ENCODE measurements at regions not wholly inside any gene's neighbourhood (a gene's known extent, or its start where the extent isn't known, plus 50 kb on each side); places are given as distances from the start of the nearest gene placed in this dataset.
"Not testable (repeated sequence)": the region's sequence is repeated elsewhere in the genome, so short reads cannot be mapped to it uniquely, and the experiment has no call there.

DNA sequence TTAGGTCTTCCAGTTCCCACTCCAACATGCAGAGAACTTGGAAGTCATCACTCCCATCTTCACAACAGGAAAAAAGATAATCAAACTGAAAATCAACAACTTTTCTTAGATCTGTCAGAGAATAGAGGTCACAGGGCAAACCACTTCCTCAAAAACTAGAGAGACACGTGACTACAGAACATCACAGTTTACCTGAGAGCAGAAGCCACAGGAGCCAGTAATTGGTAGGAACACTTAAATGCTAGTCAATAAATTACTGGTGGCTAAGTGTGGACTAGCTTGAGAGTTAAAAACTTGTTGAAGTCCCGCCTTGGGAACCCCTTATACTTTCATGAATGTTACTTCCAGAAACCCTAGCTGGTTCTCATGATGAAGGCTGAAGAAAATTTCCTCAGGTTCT is 81.1 kb downstream of the THSD1 start:
- DNase-seq = not testable (repeated sequence)

DNA sequence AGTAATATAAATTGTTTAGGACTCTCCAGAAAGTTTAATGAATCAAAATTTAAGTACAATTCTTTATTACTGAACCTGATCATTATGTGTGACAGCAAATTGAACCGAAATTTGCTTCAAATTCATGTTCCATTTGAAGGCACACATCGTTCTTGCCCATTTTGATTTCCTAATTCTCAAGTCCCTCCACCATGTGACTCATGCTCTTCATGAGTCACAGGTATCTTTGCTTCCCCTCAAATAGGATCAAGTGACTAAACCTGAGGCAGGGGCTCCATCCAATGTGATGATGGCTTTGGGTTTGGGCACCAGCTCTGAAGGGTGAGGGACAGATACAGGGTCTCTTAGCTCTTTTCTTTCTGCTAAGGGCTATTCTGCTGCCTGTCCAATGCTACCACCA is 86.1 kb downstream of the THSD1 start:
- DNase-seq = no peak

DNA sequence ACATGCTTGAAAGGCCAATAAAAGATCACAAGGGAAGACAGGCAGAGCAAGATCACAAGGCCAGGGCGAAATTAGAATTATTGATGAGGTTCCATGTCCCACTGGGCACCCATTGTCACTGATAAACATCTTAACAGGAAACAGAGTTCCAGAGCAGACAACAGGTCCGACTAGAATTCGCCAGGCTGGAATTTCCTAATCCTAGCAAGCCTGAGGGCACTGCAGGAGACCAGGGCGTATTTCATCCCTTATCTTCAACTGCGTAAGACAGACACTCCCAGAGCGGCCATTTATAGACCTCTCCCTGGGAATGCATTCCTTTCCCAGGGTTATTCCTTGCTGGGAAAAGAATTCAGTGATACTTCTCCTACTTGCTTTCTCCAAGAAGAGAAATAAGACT is 96.1 kb downstream of the THSD1 start:
- not testable (repeated sequence) for DNase-seq

DNA sequence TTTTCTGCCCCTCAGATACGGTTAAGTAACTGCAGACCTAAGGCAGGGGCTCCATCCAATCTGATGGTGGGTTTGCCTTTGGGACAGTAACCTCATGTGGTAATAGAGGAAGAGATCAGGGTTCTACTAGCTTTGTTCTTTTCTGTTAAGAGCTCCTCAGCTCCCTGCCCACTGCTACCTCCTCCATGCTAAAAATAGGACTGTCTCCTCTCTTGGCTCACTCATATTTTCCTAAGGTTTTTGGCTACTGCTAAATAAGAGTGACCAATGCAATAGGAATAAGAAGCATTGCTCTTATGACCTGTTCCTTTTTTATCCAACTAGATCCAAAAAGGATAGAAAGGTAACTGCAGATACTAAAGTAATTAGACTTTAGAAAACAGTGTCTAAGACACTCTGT is 99.6 kb downstream of the THSD1 start:
- not testable (repeated sequence) for DNase-seq

DNA sequence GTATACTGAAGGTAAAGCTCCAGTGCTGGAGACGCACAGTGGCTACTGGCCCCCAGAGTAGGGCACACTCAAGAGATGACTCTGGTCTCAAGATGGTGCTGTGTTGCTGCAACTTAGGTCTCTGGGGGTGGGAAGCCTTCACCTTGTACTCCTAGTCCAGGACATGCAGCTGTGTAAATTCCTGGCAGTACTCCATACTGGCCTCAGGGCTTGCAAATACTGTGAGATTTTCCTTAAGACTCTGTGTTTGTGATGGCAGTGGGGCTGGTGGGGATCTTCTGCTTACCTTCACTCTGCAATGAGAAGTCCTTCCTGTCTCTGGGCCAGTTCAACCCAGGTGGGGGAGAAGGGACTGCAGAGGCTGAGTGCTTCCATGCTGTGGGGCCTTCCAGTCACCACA is 102.9 kb downstream of the THSD1 start:
- not testable (repeated sequence) for DNase-seq

DNA sequence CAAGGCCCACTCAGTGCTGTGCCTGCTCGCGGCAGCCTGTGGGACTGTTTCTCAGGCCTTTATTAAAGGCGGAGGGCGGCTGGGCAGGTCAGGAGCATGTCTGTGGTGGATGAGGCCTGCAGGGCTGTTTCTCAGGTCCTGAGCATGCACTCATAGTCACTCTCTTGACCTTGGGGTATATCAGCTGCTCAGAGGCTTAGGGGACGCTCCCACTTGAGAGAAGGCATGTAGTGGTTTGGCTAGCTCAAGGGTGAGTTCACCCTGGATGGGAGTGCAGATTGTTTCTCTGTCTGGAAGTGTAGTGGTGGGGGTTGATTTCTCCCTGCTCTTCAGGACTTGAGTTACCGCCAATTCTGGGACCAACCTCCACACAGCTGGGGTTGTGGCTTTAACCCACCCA is 103.3 kb downstream of the THSD1 start:
- not testable (repeated sequence) for DNase-seq

DNA sequence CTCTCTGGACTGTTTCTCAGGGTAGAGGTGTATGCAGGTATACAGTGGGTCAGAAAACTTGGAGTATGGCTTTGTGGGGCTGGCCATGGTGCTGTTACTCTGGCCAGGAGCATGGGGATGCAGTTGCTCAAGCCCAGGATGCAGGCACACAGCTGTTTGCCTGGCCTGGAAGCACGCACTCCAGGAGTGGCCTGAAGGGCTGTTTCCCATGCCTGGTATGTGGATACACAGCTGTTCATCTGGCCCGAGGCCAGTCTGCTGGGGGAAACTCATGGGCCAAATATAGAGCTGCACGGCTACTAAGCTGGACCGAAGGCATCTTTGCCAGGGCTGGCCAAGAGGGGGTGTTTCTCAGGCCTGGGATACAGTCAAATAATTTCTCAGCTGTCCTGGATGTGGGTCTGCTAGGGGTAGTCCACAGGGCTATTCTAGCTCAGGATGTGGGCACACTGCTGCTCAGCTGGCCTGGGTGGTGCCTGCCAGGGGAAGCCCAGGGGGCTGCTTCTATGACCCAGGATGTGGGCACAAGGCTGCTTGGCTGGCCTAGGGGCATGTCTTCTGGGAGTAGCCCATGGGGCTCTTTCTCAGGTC is 104.1 kb downstream of the THSD1 start:
- not testable (repeated sequence) for DNase-seq

DNA sequence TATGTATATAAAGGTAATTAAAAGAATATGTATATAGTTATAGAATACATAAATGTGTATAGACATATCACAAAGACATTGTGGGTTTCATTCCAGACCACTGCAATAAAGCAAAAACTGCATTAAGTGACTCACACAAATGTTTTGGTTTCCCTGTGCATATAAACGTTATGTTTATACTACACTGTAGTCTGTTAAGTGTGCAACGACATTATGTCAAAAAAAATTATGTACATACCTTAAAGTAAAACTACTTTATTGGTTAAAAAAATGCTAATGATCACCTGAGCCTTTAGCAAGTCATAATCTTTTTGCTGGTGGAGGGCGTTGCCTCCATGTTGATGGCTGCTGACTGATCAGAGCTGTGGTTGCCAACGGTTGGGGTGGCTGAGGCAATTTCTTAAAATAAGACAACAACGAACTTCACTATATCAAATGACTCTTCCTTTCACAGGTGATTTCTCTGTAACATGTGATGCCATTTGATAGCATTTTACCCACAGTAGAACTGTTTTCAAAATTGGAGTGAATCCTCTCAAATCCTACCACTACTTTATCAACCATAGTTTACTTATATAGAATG is 107.8 kb downstream of the THSD1 start:
- not testable (repeated sequence) for DNase-seq

DNA sequence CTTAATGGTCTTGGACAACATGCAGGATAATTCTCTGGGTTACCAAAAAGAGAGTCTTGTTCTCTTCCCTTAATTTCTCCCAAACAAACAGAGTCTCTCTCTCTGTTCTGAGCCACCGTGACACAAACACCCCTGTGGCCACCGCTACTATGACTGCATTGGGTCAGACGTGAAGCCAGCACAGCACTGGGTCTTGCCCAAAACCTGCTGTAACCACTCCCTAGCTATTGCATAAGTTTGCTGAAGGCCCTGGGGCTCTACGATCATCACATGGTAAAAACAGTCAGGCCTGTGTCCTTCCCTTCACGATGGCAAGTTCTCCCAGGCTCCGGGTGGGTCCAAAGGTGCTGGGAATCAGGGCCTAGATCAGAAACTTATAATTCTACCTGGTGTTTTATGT is 117.1 kb downstream of the THSD1 start:
- not testable (repeated sequence) for DNase-seq

DNA sequence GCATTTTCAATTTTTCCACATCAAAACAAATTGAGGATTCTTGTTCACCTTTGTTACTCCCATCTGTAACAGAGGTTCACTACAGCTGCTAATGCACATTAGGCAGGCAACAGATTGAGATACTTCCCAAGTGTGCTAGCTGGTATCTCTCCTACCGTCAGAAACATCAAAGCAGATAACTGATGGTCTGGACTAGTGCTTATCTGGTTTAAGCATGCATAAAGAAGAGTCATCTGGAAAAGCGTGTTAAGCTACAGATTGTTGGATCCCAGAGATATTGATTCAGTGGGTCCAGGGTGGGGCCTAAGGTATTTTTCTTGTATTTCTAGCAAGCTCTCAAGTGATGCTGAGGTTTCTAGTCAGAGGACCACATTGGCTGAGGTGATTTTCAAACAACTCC is 122.0 kb upstream of the NEK3 start:
- DNase-seq = not testable (repeated sequence)

DNA sequence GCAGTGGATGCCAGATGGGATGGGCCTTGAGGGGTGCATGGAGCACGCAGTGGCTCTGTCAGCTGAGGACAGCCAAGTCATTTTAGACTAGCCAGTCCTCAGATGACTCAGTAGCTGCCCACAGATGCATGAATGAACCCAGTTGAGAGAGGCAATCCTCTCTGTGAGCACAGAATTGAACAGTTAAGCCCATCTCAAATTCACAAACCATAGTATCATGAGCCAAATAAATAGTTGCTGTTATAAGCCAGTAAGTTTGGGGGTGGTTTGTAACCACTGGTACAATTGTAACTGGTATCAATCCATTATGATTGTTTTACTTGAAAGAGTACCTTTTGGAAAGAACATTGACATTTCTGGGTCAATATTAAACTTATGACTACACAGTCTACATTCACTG is 120.0 kb upstream of the NEK3 start:
- DNase-seq = not testable (repeated sequence)

DNA sequence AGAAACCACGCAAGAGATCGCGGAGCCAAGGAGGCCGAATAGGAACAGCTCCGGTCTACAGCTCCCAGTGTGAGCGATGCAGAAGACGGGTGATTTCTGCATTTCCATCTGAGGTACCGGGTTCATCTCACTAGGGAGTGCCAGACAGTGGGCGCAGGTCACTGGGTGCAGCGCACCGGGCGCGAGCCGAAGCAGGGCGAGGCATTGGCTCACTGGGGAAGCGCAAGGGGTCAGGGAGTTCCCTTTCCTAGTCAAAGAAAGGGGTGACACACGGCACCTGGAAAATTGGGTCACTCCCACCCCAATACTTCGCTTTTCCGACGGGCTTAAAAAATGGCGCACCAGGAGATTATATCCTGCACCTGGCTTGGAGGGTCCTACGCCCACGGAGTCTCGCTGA is 94.9 kb upstream of the NEK3 start:
- not testable (repeated sequence) for DNase-seq

DNA sequence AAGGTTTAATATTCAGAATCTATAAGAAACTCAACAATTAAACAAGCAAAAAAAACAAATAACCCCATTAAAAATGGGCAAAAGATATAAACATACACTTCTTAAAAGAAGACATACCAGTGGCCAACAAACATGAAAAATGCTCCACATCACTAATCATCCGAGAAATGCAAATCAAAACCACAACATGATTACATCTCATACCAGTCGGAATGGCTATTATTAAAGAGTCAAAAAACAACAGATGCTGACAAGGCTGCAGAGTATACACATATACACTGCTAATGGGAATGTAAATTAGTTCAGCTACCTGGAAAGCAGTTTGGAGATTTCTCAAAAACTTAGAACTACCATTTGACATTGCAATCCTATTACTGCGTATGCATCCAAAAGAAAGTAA is 81.4 kb upstream of the NEK3 start:
- not testable (repeated sequence) for DNase-seq

DNA sequence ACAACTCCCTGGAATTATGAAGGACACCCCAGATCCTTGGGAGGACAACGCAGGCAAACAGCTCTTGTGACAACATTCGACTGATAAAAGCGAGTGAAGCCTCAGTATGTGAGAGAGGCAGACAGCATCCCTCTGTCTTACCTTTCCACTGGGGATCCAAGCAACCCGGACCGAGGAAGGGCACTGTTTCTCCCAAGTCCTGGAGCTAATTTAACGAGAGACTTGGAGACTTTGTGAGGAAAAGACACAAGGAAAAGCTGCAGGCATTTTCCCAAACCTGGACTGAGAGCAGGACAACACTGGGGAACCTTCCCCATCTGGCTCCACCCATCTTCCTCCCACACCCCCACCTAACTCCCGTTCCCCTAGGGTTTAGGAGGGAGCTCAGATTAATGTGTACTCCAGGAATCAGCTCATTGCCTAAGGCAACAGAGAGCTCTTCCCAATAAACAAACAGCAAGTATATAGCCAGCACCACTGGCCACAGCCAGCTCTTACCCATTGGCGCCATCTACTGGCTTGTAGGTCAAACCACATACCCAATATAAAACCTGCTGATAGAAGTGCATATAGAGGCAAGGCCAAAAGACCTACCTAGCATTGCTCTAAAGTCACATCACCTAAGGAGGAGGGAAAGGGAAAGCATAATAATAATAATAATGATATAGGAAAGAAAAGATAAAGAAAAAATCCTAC is 76.7 kb upstream of the NEK3 start:
- DNase-seq = peak; percentile 54

DNA sequence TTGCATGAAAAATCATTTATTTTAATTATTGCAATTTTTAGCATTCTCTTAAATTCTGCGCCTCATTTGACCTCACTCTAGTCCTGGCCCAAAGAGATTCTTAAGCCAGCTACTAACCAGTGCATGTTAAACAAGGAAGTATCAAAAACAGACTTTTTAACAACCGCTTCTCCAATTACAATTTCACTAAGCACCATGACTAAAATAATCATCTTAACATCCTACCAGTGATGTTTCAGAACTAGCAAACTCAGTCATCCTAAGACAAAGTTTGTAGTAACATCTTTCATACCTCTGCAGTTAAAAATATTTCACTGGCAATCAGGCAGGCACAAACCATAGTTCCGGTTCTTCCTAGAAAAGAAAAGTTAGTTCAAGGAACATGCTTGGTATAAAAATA is 75.5 kb upstream of the NEK3 start:
- DNase-seq = not testable (repeated sequence)

DNA sequence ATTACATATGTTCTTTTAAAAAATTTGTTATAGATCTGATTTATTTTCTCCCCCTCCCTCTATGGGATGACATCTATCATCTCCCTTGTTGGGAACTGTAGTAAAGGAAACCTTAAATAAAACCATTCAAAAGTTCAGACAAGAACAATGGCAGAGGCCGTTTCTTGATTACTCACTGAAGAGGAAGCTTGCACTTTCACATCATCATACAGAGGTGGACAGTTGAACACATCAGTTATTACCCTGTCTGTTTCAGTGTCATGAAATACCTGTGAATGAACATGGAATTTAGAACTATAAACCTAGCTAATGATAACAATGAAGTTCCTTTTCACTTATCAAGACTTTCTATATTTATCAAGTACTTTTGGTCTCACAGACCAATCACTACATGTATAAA is 63.7 kb upstream of the NEK3 start:
- not testable (repeated sequence) for DNase-seq

DNA sequence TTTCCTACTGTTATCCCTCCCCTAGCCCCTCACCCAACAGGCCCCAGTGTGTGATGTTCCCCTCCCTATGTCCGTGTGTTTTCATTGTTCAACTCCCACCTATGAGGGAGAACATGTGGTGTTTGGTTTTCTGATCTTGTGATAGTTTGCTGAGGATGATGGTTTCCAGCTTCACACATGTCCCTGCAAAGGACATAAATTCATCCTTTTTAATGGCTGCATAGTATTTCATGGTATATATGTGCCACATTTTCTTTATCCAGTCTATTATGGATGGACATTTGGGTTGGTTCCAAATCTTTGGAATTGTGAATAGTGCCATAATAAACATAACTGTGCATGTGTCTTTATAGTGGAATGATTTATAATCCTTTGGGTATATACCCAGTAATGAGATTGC is 54.5 kb upstream of the NEK3 start:
- DNase-seq = not testable (repeated sequence)

DNA sequence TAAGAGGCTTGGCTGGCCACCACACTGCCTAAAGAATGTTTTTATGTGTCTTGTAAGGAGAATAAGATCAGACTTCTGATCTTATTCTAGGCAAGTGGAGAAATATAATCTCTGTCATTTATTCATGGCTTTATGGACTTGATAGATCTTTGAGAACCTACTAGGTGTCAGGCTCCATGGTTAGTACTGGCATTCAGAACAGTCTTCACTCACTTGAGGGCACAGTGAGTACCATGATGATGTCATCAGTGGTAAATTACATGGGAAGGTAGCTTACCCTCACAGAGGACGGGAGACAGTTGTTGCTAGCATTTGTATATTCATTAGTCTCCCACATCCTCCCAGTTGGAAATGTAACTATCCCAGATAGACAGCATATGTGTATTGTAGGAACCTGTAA is 53.5 kb upstream of the NEK3 start:
- not testable (repeated sequence) for DNase-seq

DNA sequence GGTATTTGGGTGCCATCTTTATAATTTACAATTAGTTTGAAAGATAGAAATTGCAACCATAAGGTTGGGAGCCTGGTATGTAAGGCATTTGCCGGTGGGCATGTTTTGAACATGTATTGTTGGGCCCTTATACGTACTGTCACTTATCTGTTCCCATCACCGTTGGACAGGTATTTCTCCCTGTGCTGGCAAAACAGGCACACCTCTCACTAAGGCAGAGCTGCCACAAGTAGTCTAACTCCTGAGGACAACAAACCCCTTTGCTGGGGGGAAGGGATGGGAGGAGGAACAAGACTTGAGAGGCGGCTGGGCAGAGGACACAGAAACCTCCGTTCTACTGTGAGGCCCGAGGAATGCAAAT is 52.0 kb upstream of the NEK3 start:
- not testable (repeated sequence) for DNase-seq

DNA sequence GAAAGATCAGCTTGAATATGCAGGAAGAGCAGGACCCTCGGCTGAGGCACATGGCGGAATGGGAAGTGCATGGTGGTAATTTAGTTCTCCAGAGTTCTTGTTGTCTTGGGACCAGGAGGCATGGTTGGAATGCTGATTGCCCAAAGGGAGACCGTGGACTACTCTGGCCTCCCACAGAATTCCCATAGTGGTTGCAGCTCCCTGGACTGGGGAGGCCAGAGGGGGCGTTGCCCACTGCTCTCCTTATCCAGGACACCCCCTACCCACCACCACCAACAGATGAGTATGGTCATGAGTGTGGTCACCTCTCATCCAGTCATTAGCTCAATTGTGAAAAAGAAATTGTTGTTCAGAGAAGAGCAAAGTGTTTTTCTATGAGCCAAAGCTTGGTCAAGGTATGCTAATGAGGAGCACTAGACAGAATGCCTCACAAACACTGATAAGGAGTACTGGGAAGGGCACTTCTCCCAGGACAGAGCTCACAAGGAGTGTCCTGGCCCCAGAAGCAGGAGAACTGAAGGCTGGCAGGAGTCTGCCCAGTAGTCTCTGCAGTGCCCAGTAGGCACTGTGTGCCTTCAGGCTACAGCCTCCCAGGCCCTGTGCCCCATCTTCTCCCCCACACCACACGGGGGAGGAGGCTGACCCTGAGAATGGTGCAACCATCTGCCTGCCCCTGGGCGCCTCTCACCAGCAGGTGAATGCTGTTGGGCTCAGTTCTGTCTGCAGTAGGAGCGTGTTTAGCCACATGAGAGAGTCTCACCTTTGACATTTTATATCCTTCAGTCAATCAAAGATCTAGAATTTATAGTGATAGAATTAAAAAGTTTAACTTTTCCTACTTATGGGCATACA is 51.4 kb upstream of the NEK3 start:
- not testable (repeated sequence) for DNase-seq

Data from CD4-positive, alpha-beta T cell treated with Interleukin-17A for 4 hours (primary cell).